Stimulated activated CD4-positive, alpha-beta T cell treated with anti-CD3 and anti-CD28 coated beads, Interleukin-1b, Interleukin-23, amount 100 ng/mL, for 24 hours (primary cell): ENCODE measurements at regions not wholly inside any gene's neighbourhood (a gene's known extent, or its start where the extent isn't known, plus 50 kb on each side); places are given as distances from the start of the nearest gene placed in this dataset.

ENCODE experiments used
- DNase-seq, 4 experiments: peaks; one replicate each; pipeline ENCODE4 v3.0.0-alpha.2; 2020; ENCODE audit warnings: low read depth in 4 of 4, low spot score in 1 of 4

DNA sequence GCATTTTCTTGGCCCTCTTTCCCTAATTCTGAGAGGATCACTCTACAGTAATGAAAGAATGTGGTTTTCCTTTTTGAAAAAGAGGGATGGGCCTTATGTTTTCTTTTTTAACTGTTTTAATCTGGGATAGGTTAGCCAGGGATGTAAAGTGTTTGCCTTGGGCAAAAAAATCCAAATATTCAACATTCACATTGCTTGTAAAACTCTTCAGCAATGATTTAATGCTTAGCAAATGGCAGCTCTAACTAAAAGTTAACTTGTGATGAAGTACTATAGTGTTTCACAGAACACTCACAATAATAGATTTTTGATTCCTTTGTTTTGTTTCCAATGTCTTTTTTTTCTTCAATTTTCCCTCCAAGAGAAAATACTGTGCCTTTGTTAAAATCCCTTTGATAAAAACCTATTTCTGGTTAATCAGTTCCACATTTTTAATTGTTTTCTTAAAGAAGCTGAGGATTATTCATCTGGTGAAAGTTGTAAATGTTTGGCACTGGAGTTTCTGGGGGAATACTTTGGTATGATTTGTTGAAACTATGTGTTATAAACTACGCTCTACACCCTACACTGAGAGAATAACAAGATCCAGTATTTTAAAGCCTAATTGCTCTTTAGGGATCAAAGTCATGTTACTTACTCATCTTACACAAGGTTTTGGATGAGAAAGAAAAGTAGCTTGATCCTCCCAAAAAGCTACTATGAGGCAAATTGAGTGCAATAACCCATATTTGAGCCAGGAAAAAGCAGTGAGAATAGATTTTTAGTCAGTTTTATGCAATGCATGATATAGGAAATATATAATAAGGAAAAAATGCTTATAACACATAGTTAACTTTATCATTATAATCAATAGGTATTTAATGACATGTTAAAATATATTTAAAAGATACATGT, 335.8 kb downstream of the EPHA7 start:
- DNase-seq, result no peak

DNA sequence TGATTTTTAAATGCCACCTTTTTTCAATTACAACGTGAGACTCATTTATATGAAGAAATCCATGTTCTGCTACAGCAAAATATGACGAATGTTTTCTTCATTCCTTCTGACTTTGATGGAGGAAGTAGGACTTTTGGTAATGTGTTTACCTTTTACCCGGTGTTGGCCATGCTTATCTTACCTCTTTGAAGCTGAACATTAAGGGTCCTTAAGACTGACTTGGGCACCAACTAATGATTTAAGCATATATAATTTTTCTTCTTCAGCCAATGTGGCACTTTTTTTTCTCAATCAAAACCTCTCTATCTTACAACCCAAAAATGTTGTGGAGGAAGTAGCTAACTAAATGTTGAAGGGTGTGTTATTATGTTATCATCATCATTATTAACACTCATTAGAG, 337.5 kb downstream of the EPHA7 start:
- no peak for DNase-seq

DNA sequence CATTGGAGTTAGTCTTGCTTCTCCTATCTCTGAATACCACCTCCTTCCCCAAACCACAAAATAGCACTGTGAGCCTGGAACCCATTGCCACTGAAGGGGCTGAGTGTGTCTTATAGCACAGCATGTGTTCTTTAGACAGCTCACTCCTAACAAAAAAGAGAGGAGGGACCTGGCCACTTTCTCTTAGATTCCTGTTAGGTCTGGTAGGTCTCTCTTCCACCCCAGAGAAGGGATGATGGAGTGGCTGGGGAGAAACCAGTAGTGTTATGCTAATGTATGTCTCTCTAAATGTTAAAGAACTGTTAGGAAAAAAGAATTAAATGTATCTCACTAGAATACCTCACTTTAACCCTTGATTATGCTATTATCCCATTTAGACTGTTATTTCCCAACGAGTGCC, 340.3 kb downstream of the EPHA7 start:
- no peak for DNase-seq

DNA sequence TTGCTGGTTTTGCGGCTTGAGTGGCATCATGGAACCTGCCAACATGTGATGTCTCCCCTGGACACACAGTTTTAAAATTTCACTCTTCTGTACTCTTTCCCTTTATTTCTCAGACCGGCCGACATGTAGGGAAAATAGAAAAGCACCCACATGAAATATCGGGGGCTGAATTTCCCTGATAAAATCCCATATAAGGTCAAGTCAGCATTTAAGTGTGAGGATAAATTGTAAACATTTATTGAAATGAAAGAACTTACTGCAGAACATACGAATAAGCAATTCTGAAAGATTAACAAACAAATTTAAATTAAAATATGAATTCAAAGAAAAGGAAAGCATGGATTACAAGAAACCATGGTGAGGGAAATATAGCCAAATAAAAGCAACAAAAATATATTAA, 345.5 kb downstream of the EPHA7 start:
- no peak for DNase-seq

DNA sequence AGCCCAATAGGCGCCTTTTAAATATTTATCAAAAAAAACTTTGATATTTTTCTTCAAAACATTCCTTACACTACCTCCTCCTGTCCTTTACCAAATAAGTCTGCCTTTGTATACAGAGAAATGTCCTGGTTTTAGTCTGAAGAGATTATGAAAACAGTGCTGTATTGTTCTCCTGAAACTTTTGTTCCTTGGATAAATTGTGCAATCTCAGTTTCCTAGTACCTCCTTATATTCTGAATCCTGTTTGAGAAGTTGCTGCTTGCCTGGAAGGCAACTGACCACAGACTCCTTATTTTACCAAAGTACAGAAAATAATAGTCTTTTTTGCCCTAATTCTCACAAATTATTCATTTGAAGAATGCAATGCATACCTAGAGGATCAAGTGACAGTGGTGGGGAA, 349.5 kb downstream of the EPHA7 start:
- no peak for DNase-seq

DNA sequence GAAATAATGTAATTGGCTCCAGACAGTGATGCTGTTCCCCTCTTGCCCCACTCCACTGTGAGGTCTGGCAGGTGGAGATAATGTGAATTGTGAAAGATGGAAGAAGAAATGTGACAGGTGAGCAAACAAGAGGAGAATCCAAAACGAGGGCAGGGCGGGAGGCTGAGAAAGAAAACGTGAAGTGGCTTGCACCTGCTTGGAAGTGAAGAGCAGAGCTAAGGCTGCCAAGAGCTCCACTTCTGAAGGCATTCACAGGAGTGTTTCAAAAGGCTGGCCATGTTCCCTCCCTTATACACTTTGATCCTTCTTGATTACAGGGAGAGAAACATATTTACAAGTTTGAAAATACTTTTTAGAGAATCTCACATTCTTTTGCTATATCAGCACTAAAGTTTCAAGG, 359.4 kb downstream of the EPHA7 start:
- no peak for DNase-seq

DNA sequence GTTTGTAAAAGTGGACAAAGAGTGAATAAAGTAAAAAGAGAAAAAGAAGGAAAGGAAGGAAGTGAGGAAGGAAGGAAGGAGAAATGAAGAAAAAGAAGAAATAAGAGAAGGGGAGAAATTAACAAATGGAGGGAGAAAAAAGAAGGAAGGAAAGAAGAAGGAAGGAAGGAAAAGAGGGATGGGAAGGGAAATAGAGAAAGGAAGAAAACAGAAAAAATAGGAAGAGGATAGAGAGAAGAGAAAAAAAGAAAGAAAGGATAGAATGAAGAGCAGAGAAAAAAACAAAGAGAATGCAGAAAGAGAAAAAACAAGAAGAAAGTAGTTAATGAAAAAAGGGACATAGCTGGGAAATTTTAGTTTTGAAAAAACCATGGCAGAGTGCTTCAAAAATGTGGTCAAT, 361.8 kb downstream of the EPHA7 start:
- no peak for DNase-seq

DNA sequence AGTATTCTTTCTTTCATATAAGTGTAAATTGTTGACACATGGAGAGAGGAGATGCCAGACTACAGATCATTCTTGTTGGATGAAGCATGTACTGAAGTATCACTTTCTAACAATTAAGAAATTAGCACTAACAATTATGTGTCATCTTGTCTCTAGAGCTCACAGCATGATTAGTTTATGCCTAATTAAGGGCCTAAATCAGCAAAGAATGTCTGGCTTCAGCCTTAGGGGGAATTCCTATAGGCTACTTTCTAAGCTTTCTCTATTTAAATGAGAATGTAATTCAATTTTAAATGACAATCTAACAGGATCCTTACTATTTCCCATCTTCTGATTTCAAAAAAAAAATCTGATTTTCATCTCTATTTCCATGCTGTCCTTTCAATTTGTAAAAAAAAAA, 371.0 kb downstream of the EPHA7 start:
- DNase-seq, result no peak

DNA sequence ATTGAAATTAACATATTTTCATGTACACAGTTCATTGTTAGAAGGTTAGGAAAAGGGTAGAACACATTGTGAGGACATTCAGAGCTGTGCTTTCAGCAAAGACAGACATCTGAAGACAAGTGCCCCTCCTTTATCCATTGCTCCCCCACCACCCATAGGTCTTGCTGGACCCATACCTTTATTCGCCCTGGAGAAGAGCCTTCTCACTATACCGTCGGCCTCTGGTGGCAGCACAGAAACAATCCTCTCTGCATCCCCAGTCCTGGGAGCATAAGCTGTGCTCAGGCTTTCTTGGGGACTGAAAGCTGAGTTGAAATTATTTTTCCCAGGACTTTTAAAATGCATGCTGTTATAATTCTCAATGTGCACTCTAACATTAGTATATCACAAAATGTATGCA, 372.3 kb downstream of the EPHA7 start:
- DNase-seq, result no peak

DNA sequence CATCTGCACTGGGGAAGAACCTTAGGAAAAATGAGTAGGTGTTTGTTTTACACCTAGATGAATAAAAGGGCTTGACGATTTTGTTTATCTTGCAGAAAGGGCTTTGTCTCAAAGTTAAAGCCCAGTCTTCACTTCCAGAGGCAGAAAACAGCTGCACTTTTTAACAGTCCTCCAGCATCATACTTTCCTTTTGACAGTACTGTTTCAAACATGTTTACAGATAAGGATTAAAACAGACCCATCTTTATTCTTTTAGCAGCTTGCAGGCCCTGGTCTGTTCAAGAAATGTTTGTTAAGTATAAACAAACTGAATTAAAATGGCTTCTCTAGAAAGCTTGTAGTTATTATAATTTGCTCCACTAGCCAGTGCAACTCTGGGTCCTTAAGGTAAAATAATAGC, 374.2 kb downstream of the EPHA7 start:
- no peak for DNase-seq

DNA sequence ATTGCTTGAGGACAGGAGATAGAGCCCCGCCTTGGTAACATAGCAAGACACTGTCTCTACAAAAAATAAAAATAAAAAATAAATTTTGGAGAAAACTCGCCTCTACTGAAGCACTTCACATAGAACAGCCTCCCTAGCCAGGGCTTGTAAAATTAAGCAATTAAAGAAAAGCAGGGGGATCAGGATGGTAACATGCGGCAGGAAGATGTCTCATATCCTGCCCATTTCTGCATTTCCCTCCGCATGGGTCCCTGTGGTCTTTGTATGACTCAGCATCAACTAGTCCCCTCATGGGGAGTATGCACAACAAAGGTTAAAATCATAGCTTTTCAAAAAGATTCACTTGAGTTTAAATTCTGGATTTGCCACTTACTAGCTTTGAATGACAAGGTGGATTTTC, 379.0 kb downstream of the EPHA7 start:
- no peak for DNase-seq

DNA sequence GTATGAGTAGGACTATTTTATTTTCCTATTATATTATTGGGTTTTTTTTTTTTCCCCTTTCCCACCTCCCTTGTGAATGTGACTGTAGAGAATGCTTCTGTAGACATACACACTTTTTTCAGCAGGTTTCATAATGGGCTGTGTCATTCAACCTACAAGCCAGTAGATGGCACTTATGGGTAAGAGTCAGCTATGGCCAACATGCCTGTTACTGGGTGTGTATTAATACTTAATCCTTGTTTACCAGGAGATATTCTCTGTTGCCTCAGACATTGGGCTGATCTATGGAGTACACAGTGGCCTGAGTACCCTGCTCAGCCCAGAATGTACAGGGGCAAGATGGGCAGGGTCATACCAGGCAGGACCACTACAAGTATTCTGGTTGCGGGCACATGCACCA, 382.5 kb downstream of the EPHA7 start:
- DNase-seq, result no peak

DNA sequence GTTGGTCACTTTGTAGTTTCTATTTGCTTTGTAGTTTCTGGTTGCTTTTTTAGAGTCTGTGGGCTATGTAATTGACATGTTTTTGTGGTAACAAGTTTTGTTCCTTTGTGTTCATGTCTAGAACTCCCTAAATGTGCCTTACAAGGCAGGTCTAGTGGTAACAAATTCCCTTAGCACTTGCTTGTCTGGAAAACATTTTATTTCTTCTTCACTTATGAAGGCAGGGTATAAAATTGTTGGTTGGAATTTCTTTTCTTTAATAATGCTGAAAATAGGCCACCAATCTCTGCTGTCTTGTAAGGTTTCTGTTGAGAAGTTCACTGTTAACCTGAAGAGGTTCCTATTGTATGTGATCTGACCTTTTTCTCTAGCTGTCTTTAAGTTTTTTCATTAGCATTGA, 383.6 kb downstream of the EPHA7 start:
- no peak for DNase-seq

DNA sequence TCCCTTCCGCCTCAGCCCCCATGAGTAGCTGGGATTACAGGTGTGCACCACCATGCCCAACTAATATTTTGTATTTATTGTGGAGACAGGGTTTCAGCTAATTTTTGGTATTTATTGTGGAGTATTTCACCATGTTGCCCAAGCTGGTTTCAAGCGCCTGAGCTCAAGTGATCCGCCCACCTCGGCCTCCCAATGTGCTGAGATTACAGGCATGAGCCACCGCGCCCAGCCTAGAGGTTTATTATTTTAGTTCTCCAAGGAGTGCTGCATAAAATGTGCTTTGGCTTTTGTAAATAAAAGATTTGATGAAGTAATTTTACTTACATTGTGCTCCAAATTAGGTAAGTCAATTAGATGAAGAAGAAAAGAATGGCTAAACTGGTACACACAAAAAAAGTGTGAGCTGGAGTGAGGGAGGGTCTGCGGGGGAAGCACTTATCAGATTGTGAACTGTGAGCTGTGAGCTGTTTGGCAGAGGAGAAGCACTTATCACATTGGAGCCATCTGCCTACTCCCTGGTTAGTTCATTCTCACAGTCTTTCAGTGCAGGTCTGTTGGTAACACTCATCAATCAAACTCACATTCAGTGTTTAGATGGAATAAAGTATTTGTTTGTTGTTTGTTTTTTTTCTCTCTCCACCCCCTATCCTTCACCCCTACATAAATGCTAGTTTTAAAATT, 398.0 kb downstream of the EPHA7 start:
- no peak for DNase-seq

DNA sequence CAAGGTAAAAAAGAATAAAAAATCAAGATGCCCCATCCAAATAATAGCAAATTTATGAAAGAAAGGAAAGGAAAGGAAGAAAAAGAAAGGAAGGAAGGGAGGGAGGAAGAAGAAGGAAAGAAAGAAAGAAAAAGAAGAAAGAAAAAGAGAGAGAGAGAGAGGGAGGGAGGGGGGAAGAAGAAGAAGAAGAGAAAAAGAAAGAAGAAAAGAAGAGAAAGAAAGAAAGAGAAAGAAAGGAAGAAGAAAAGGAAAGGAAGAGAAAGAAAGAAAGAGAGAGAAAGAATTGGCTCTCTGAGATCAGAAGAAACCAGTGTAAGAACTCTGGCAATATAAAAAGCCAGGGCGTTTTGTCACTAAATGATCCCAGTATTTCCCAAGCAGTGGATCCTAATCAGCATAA, 401.7 kb downstream of the EPHA7 start:
- DNase-seq, result no peak

DNA sequence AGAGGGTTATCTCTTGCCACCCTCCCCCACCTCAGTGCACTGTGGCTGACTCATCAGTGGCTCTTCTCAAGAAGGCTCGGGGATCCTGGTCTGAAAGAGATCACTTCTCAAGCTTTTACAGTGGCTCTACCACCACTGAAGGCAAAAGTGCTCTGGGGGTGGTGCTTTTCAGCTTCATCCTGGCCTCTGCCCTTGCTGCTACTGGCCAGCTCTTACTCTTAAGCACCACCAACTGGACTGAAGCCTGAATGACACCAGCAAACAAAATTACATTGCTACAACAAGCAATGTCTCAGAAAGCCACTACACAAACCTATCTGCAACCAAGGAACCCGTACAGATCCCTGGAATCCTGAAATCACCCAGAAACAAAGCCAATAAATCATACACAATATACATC, 402.1 kb downstream of the EPHA7 start:
- DNase-seq, result no peak

DNA sequence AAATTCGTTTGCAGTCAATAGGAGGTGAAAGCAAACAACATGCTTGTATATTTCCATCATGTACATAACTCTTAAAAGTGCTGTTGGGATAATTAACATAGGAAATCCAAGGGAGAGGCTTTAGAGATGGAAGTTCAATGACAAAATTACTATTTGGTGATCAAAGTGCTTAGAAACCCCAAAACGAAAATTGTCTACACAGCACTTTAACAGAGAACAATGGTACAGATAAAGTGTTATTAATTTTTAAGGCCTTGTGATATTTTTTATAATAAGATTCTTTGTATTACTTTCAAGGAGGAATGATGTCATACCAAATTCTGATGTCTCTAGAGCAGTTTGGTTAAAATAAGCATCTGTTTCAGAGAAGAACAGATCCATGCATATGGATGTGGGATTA, 406.3 kb downstream of the EPHA7 start:
- no peak for DNase-seq

DNA sequence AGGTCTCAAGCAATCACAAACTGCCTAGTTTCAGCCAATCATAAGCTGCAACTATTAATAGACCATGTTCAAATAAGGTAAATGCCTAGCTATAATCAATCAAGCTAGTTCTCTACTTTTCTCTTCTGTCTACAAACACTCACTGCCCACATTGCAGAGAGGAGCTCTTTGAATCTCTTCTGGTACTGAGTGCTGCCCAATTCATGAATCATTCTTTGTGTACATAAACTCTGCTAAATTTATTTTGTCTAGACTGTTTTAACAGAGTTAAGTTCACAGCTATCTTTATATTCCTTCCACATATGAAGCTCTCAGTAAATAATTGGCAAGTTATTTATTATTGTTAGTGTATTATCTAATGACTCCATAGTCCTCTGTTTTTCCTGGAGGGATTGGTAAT, 411.0 kb downstream of the EPHA7 start:
- DNase-seq, result no peak

DNA sequence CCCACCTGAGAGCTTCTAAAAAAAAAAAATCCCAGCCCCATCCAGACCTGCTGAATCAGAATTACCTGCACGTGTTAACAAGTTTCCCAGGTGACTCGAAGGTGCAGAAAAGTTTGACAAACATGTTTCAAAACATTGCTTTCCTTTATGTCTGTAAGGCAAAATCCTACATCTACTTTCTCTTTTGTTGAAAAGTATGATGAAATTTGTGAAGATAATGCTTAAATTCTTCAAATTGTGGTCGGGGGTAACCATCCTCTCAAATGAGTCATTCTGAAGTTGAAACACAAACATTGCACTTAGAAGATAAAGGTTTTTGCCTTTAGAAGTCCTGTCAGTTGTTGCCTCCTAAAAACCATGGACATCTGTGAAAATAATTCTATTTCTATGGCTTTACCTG, 429.7 kb downstream of the EPHA7 start:
- DNase-seq, result no peak

DNA sequence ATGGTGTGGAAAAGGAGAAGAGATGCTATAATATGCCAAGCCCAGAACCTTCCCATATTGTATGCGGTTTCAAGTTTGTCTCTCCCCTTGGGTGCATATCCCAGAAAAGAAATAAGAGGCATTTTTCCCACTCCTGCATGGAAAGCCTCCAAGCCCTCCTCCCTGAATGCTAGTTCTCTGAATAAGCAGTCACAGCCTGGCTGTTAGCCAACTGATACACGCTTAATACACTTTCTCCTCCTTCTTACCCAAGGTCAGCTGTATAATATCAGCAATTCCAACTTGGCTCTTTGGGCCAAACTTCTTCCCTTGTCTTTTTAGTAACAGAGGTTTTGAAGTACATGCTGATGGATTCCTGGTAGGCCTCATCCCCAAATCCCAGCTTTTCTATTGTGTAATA, 440.1 kb downstream of the EPHA7 start:
- DNase-seq, result no peak

DNA sequence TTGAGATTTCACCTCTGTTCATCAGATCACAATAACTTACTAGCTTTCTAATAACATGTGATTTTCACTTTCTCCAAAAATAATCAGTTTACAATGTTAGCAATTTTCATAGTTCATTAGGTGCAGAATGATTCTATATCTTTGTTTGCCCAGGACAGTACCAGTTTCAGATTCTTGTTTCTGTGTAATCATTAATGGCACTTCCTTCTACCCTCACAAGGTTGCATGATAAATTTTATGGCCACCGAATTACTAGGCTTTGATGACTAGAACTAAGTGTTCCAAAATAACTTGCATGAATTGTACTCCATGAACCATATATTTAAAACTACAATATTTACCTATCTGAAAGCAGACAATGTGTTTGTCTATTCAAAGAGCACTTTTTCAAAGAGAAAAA, 442.3 kb downstream of the EPHA7 start:
- DNase-seq, result no peak

DNA sequence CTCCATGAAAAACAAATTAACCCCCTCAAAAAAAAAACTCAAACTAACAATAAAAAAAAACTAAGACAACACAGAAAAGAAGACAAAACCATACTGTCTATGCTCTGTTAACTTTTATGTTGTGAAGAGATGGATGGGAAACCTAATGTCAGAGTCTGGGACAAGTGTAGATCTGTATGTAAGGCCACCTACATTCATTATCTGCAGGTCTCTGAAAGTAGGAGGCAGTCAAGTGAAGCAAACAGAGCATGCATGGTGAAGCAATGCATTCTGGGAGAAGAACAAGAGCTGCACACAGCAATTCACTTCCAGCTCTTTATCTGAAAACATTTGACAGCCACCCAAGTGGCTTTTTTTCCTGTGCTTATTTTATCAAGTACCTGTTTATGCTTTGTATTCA, 452.0 kb downstream of the EPHA7 start:
- DNase-seq, result no peak

DNA sequence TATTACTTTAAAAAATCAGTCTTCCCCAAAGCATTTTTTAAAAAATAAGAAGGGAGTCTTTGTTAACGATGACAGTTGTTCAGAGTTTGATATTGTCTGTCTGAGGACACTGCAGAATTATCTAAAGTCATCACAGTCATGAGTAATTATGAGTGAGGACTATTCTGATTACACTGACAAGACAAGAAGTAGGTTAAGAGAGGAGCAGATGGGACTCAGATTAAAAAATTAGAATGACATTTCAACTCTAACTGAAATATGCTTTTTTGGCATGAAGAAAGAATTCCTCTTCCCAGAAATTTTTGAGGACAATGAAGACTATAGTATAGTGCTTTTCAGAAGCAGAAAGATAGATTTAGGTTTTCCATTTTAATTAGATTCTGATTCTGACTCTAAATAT, 456.5 kb downstream of the EPHA7 start:
- DNase-seq, result no peak
